Heart right ventricle (tissue), 16 donors: ENCODE measurements at regions not wholly inside any gene's neighbourhood (a gene's known extent, or its start where the extent isn't known, plus 50 kb on each side); places are given as distances from the start of the nearest gene placed in this dataset.
A peak's percentile ranks its signal among the peaks of the same experiment; 100 is the strongest.

Experiments used
- ATAC-seq, 8 donors: fragments of 200-7000 bp; cut with Tn5 transposase; one replicate each; pipeline ENCODE4 v1.9.1; 2020; ENCODE audit warnings: mild to moderate bottlenecking in 8 of 8, moderate library complexity in 8 of 8, moderate number of reproducible peaks in 1 of 8
- DNase-seq, 2 donors: peaks; one replicate each; pipeline ENCODE4 v3.0.0-alpha.2; 2020
- H3K27ac ChIP-seq, 10 donors: fragments of 200-600 bp; sonication (generic) in 2 of 10; one replicate each; pipeline versions ENCODE4 v1.5.0 to v1.8.0; 2020 to 2022; ENCODE audit warnings: mild to moderate bottlenecking in 3 of 10
- H3K27me3 ChIP-seq, 7 donors: fragments of 200-600 bp; one replicate each; pipeline ENCODE4 v1.8.0; 2021 to 2022; ENCODE audit warnings: mild to moderate bottlenecking in 2 of 7
- H3K36me3 ChIP-seq, 9 donors: fragments of 200-600 bp; sonication (generic) in 1 of 9; one replicate each; pipeline versions ENCODE4 v1.5.0 to v1.8.0; 2020 to 2022; ENCODE audit warnings: mild to moderate bottlenecking in 2 of 9
- H3K4me1 ChIP-seq, 9 donors: fragments of 200-600 bp; sonication (generic) in 1 of 9; one replicate each; pipeline versions ENCODE4 v1.5.0 to v1.8.0; 2020 to 2022; ENCODE audit warnings: mild to moderate bottlenecking in 4 of 9
- H3K4me3 ChIP-seq, 10 donors: fragments of 200-600 bp; sonication (generic) in 2 of 10; one replicate each; pipeline versions ENCODE4 v1.5.0 to v1.8.0; 2020 to 2022; ENCODE audit warnings: mild to moderate bottlenecking in 7 of 10, moderate library complexity in 2 of 10
- H3K9me3 ChIP-seq, 11 donors: fragments of 200-600 bp in 10 of 11; sonication (generic) in 2 of 11; one replicate each; pipeline versions ENCODE4 v1.5.0 to v1.8.0; 2013 to 2022; ENCODE audit warnings: mild to moderate bottlenecking in 2 of 11, control low read depth in 1 of 11, moderate library complexity in 1 of 11
- WGBS, 2 donors: extraction: QIAGEN DNeasy Blood & Tissue Kit; methylation state at CpG; one replicate each; pipeline ENCODE4 v1.1.7; 2013; ENCODE audit warnings: inconsistent platforms in 1 of 2; 5-methylcytosine and 5-hydroxymethylcytosine counted together
- intact Hi-C, 10 donors: fragments of 100-400 bp; cut with DNase I; formaldehyde crosslinking; loops; one replicate each; pipeline versions ENCODE4 v1.11.1 to v1.14.2; 2022
- TF ChIP-seq, protein P1 (sequence below), 9 donors: fragments of 200-600 bp; sonication (generic) in 2 of 9; IDR thresholded peaks; one replicate each; pipeline versions ENCODE4 v1.5.0 to v1.8.0; 2021 to 2022; ENCODE audit warnings: antibody characterized with exemption in 9 of 9, mild to moderate bottlenecking in 5 of 9, moderate library complexity in 1 of 9
- donor health status: Arrhythmogenic right ventricular cardiomyopathy.
- donor health status: ischemic (EF 13 %, LVEDD 7.1; RV severe dilation, severe dysfunction).
- donor health status: healthy with polysubstance abuse.
- donor health status: DM: no; HTN: yes; CAD: no.
- donor health status: DM: no; HTN: no; CAD: no.
- donor health status: ischemic (EF 25% LVEDD 6.9; RV normal size, moderate dysfunction).
- donor health status: ischemic (EF 25% LVEDD 5.7; RV mildly dilated, moderate dysfunction).
- donor health status: healthy.
- donor health status: DM: yes; HTN: yes; CAD: no.
- donor health status: Ischemic cardiomyopathy.
- donor health status: ischemic (EF 35%, LVEDD 5.7; RV mildly dilated, moderate dysfunction).
- donor health status: nonischemic (EF 11% LVEDD 7.7; RV severe dilation, severe dysfunction).
- donor health status: DM: yes; HTN: yes; CAD: no.
- donor health status: PGD.
- donor health status: ischemic (EF 29% LVEDD 5.4; RV normal size, mild dysfunction).
- donor health status: nonischemic (EF 23%, LVEDD 6.1; RV moderate dilation, normal function).

DNA sequence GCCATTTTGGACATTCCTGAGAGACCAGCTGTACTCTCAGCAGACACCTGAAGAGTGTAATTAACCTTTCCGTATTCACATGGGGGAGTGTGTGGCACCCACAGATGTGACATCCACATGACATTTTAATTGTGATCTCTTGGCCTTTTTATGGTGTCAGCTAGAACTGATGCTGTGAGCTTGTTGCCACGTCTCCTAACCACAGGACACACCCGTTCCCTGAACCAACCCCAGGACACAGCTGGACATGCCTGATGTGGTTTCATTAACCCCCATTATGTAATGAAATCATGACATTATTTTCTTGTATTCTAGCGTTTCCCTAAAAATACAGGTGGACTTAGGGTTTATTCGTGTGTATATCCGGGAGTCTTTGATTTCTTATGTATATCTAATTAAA, 1036.1 kb downstream of the TMEM121 start:
- H3K27me3 ChIP-seq: peaks cover 0 to 40% (median 14%) of the 10 kb centered on the region in 7 donors

DNA sequence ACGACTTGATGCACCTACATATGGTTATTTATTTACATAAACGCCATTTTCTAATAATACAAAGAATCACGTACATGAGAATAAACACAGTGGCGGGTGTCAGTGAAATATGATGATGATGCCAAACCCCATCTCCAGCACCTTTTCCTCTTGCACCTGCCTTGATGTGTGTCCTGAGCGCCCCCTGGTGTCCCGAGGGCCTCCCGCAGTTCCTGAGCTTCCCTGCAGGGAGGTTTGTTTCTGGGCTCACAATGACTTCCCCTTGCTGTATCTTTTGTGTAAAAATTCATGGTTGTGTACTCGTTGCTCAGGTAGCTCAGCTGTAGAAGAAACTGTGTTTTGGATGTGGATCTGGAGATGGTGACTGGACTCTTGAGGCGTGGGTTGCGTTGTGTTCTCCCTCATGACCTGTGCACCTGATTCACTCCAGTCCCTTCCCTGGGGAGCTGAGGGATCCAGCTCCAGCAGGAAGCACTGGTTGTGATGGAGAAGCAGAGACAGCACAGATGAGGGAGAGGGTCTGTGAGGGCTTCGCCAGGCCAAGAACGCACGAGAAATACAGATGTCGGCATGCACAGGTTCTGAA, 1037.8 kb downstream of the TMEM121 start:
- Histone ChIP-seq H3K4me1 (no peaks in the 10 kb centered on the region), H3K27me3 (peaks cover 0 to 34% (median 8%) of the 10 kb centered on the region in 7 donors), H3K36me3 (no peaks in the 10 kb centered on the region), H3K27ac (no peak overlapping the region), H3K9me3 (no peaks in the 10 kb centered on the region), H3K4me3 (no peak overlapping the region)
- WGBS, 2 donors: 43 to 51% methylated on average over 14 of the region's 14 CpGs
- DNase-seq (no peak), ATAC-seq (no peak)
- TF ChIP-seq, protein P1, sequence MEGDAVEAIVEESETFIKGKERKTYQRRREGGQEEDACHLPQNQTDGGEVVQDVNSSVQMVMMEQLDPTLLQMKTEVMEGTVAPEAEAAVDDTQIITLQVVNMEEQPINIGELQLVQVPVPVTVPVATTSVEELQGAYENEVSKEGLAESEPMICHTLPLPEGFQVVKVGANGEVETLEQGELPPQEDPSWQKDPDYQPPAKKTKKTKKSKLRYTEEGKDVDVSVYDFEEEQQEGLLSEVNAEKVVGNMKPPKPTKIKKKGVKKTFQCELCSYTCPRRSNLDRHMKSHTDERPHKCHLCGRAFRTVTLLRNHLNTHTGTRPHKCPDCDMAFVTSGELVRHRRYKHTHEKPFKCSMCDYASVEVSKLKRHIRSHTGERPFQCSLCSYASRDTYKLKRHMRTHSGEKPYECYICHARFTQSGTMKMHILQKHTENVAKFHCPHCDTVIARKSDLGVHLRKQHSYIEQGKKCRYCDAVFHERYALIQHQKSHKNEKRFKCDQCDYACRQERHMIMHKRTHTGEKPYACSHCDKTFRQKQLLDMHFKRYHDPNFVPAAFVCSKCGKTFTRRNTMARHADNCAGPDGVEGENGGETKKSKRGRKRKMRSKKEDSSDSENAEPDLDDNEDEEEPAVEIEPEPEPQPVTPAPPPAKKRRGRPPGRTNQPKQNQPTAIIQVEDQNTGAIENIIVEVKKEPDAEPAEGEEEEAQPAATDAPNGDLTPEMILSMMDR (IDR thresholded peaks at IDR 0.05): peak in 3 of 9 donors; percentile 9 to 62 (median 25)
- intact Hi-C loops: no loop called here

More for the DNA sequence above, 1036.1 kb downstream of the TMEM121 start:
- TF ChIP-seq, protein P1 (IDR thresholded peaks at IDR 0.05): no peak
- no peak overlapping the region for H3K27ac ChIP-seq
- intact Hi-C loops: no loop called here
- no peak overlapping the region for H3K4me3 ChIP-seq
- no peaks in the 10 kb centered on the region for H3K36me3 ChIP-seq
- ATAC-seq (no peak), DNase-seq (no peak)
- no peaks in the 10 kb centered on the region for H3K9me3 ChIP-seq
- H3K4me1 ChIP-seq: no peaks in the 10 kb centered on the region
- 28 to 39% methylated on average over 6 of the region's 6 CpGs for WGBS, 2 donors

DNA sequence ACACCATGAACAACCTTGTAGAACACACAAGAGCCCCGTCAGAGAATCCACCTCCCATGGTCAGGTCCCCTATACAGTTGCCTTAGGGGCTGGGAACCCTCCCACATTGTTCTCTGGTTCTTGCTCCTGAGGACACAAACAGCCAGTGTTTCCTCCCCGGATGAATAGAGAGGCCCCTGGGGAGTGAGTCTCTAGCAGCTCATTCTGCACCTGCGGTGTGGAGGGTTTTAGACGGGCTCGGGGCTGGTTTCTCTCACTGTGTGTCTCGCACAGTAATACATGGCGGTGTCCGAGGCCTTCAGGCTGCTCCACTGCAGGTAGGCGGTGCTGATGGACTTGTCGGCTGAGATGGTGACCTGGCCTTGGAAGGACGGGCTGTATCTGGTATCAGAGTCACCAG, 1052.1 kb downstream of the TMEM121 start:
- no peak for DNase-seq
- intact Hi-C loops: no loop called here
- no peaks in the 10 kb centered on the region for H3K9me3 ChIP-seq
- no peaks in the 10 kb centered on the region for H3K4me1 ChIP-seq
- 71 to 82% methylated on average over 11 of the region's 11 CpGs for WGBS, 2 donors
- H3K4me3 ChIP-seq: no peak overlapping the region
- ATAC-seq: no peak
- no peak overlapping the region for H3K27ac ChIP-seq
- H3K36me3 ChIP-seq: no peaks in the 10 kb centered on the region
- H3K27me3 ChIP-seq: peaks cover 0 to 51% (median 19%) of the 10 kb centered on the region in 7 donors
- TF ChIP-seq, protein P1 (IDR thresholded peaks at IDR 0.05): no peak

DNA sequence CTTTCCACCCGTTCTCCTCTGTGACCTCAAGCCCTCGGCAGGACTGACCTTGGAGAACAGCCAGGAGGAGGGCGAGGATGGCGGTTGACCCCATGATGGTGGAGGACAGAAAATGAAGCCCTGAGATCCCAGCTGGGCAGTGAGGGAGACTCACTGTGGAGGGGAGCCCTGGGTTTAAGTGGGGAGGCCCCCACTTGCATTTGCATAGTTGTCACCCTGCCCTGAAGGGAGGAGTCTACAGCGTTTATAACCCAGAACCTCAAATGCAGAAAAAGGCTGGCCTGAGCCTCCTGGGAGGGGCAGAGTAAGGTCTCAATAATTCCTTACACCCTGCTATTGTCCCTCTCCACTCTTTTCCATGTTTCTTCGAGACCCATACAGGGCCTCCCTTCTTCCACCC, 1052.7 kb downstream of the TMEM121 start:
- intact Hi-C loops: no loop called here
- ATAC-seq (no peak), DNase-seq (no peak)
- H3K27ac ChIP-seq: no peak overlapping the region
- peaks cover 0 to 48% (median 19%) of the 10 kb centered on the region in 7 donors for H3K27me3 ChIP-seq
- H3K4me1 ChIP-seq: no peaks in the 10 kb centered on the region
- no peak overlapping the region for H3K4me3 ChIP-seq
- no peaks in the 10 kb centered on the region for H3K36me3 ChIP-seq
- TF ChIP-seq, protein P1 (IDR thresholded peaks at IDR 0.05): no peak
- 58 to 60% methylated on average over 6 of the region's 6 CpGs for WGBS, 2 donors
- H3K9me3 ChIP-seq: no peaks in the 10 kb centered on the region
